Subcutaneous abdominal adipose tissue (tissue), 5 donors: ENCODE measurements at regions not wholly inside any gene's neighbourhood (a gene's known extent, or its start where the extent isn't known, plus 50 kb on each side); places are given as distances from the start of the nearest gene placed in this dataset.

Experiments
- H3K27ac ChIP-seq: one replicate; pipeline ENCODE4 v1.7.0; 2013; ENCODE audit warnings: low read depth, mild to moderate bottlenecking, inconsistent platforms, low read length, moderate library complexity
- H3K27me3 ChIP-seq, 5 donors: one replicate each; pipeline ENCODE4 v1.7.0; 2013; ENCODE audit warnings: low read length in 5 of 5, inconsistent platforms in 1 of 5; ENCODE audit not compliant: control insufficient read depth in 5 of 5, insufficient read depth in 4 of 5
- H3K36me3 ChIP-seq, 5 donors: one replicate each; pipeline ENCODE4 v1.7.0; 2013; ENCODE audit warnings: low read length in 5 of 5; ENCODE audit not compliant: control insufficient read depth in 5 of 5, insufficient read depth in 5 of 5
- H3K4me1 ChIP-seq, 5 donors: one replicate each; pipeline ENCODE4 v1.7.0; 2013; ENCODE audit warnings: low read length in 5 of 5, mild to moderate bottlenecking in 3 of 5, moderate library complexity in 1 of 5; ENCODE audit not compliant: control insufficient read depth in 5 of 5, insufficient read depth in 5 of 5
- H3K4me3 ChIP-seq, 5 donors: one replicate each; pipeline ENCODE4 v1.7.0; 2013; ENCODE audit warnings: low read length in 5 of 5, low read depth in 1 of 5
- H3K9ac ChIP-seq, 5 donors: one replicate each; pipeline ENCODE4 v1.7.0; 2013; ENCODE audit warnings: low read length in 5 of 5, mild to moderate bottlenecking in 4 of 5, moderate library complexity in 3 of 5
- H3K9me3 ChIP-seq, 5 donors: one replicate each; pipeline ENCODE4 v1.7.0; 2013; ENCODE audit warnings: low read length in 5 of 5; ENCODE audit not compliant: control insufficient read depth in 5 of 5
- donor health status: healthy.
- donor health status: healthy.
- donor health status: healthy.
- donor health status: healthy.
- donor health status: healthy.

DNA sequence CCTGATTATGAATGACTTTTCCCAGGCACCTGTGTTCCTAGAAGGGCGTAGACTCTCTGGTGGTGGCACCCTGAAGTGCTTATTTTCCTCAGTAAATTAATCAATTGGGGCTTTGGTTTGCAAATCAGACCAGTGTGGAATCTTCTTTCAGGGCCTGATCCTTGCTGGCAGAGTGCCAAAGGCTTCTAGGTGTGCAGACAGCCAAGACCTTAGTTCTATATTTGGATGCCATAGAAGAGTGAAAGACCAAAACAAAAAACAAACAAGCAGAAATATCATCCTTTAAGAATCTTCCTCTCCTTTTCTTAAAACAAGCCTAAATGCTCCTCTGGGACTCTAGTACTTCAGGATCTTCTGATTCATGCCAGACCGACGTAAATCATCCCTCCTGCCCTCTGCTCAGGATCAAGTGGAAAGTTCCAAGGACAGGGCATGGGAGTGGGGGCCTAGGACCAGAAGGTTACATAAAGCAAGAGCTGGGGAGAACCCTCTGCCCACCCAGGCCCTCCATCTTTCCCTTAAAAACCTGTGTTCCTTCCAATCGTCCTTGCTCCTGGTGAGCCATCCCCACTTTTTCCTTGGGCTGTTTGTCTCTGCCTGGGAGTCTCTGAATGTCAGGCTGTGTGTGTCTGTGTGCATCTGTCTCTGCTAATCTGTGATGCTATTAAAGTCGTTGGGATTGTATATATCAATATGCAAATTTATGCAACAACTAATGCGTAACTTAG lies 70.5 kb upstream of the MYLIP start:
- Histone ChIP-seq H3K4me3 (no peak overlapping the region), H3K9me3 (no peaks in the 10 kb centered on the region), H3K9ac (no peak overlapping the region), H3K4me1 (peaks cover 0 to 7% (median 4%) of the 10 kb centered on the region in 5 donors), H3K27ac (no peak overlapping the region), H3K36me3 (no peaks in the 10 kb centered on the region), H3K27me3 (no peaks in the 10 kb centered on the region)

- no peak overlapping the region for H3K4me3 ChIP-seq
- H3K9me3 ChIP-seq: no peaks in the 10 kb centered on the region
- H3K9ac ChIP-seq: no peak overlapping the region
- H3K4me1 ChIP-seq: peaks cover 0 to 8% (median 4%) of the 10 kb centered on the region in 5 donors
- H3K36me3 ChIP-seq: no peaks in the 10 kb centered on the region
- H3K27me3 ChIP-seq: no peaks in the 10 kb centered on the region
- H3K27ac ChIP-seq: no peak overlapping the region
Observed at GRCh38 chr6:16057446-16057845, 71.4 kb upstream of the MYLIP start.

DNA sequence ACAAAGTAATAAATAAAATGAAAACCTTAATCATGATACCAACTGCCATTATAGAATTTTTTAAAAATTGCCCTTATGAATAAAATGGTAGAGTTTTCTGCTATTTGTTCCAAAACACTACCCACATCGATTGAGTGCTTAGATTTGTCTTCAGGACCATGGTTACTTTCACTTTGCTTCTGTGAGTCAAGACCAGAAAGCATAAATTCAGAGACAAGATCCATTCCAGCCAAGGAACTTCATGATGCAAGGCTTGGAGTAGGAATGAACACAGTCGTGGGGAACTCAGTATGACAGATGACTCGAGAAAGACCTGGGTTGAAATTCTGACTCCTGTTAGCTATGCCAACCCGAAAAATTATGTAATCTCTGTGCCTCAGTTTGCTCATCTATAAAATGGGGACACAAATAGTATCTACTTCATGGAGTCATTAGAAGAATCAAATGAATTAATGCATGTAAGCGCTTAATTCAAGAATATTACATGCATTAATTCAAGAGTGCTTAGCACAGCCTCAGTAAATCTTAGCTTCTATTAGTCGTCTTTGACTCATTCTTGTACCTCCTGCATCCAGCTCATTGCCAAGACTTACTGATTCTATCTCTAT lies 72.5 kb upstream of the MYLIP start:
- H3K27me3 ChIP-seq: no peaks in the 10 kb centered on the region
- H3K36me3 ChIP-seq: no peaks in the 10 kb centered on the region
- no peak overlapping the region for H3K27ac ChIP-seq
- no peaks in the 10 kb centered on the region for H3K9me3 ChIP-seq
- no peak overlapping the region for H3K4me3 ChIP-seq
- H3K4me1 ChIP-seq: peaks cover 0 to 16% (median 4%) of the 10 kb centered on the region in 5 donors
- no peak overlapping the region for H3K9ac ChIP-seq

DNA sequence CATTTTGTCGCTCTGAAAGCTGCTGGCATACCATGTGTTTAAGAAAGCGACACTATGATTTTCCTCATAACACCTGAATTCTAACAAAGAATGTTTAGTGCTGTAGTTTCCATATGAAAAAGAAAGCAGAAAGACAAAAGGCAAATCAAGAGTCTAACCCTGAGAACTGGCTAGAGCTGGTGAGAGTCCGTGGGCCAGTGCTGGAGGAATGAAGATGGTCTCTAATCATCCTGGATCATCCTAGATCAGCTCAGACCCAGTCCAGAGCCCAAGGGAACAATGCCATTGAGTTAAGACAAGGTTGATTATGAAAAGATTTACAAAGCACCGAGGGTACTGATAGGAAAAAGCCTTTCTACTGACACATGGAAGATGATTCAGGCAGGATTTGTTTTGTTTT lies 73.0 kb upstream of the MYLIP start:
- no peak overlapping the region for H3K27ac ChIP-seq
- H3K4me3 ChIP-seq: no peak overlapping the region
- no peaks in the 10 kb centered on the region for H3K27me3 ChIP-seq
- H3K4me1 ChIP-seq: peaks cover 0 to 16% (median 4%) of the 10 kb centered on the region in 5 donors
- H3K36me3 ChIP-seq: no peaks in the 10 kb centered on the region
- H3K9me3 ChIP-seq: no peaks in the 10 kb centered on the region
- no peak overlapping the region for H3K9ac ChIP-seq

DNA sequence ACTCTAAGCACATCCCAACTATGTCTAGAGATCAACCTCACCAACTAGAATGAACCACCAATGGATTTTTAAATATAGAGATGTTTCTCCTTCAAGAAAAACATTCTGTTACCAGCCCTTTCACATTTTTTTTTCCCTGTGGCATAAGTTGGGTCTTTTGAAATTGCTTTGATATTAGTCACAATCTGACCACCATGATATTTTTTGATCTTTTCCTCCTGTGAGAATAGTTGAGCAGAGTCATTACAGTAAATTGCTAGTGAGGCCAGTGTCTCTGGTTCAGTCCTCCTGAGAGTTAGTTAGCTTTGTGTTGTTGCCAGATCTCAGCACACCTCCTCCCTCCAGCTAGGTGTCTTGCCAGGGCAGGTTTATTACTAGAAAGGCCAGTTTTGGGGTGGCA lies 79.7 kb upstream of the MYLIP start:
- no peaks in the 10 kb centered on the region for H3K27me3 ChIP-seq
- H3K4me1 ChIP-seq: peaks cover under 1 to 15% (median 4%) of the 10 kb centered on the region in 5 donors
- no peak overlapping the region for H3K27ac ChIP-seq
- H3K9me3 ChIP-seq: no peaks in the 10 kb centered on the region
- no peak overlapping the region for H3K4me3 ChIP-seq
- no peak overlapping the region for H3K9ac ChIP-seq
- H3K36me3 ChIP-seq: no peaks in the 10 kb centered on the region

- Histone ChIP-seq H3K27me3 (no peaks in the 10 kb centered on the region), H3K27ac (no peak overlapping the region), H3K4me1 (peaks cover 7 to 24% (median 13%) of the 10 kb centered on the region in 5 donors), H3K36me3 (no peaks in the 10 kb centered on the region), H3K9me3 (no peaks in the 10 kb centered on the region), H3K9ac (no peak overlapping the region), H3K4me3 (no peak overlapping the region)
Observed at GRCh38 chr6:16048221-16048620, 80.7 kb upstream of the MYLIP start.

DNA sequence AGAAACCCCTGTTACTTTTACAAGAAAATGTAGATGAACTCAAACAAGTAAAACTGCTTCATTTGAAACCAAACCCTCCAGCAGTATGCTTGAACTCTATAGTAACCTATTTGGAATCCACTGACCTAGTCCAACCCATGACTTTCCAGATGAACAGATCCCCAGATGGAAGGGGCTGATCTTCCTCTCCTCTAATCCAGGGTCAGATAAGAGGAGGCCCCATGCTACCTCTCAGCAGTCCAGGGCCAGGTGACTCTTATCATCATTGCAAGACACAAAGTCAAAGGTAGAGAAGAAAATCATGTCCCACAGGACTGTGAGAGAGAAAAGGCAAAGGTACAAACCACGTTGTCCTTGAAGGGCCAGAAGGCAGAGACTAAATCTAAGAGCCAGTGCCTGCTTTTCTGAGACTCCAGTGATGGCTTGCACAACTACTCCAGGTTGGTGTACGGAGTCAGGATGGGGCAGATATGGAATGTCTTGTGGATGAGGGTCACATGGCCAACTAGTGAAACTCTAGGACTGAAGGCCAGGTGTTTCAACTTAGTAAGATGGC lies 81.4 kb upstream of the MYLIP start:
- Histone ChIP-seq H3K36me3 (no peaks in the 10 kb centered on the region), H3K27me3 (no peaks in the 10 kb centered on the region), H3K4me1 (peaks cover 7 to 30% (median 16%) of the 10 kb centered on the region in 5 donors), H3K27ac (no peak overlapping the region), H3K9me3 (no peaks in the 10 kb centered on the region), H3K9ac (no peak overlapping the region), H3K4me3 (no peak overlapping the region)

DNA sequence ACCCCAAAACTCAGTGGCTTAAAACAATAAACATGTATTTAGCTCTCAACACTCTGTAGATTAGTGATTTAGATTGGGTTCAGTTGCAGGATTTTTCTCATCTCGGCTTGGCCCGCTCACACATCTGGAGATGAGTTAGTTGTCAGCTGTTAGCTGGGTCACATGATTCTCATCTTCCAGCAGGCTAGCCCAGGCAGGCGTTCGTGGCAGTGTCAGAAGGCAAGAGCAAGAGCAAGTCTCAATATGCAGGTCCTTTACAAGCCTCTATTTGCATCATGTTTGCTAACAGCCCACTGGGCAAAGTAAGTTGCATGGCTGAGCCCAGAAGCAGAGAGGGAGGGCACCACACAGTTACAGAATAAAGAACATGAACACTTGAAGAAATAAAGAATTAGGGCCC lies 83.6 kb upstream of the MYLIP start:
- Histone ChIP-seq H3K27ac (no peak overlapping the region), H3K36me3 (no peaks in the 10 kb centered on the region), H3K9ac (no peak overlapping the region), H3K27me3 (no peaks in the 10 kb centered on the region), H3K4me3 (no peak overlapping the region), H3K4me1 (peaks cover 7 to 21% (median 16%) of the 10 kb centered on the region in 5 donors), H3K9me3 (no peaks in the 10 kb centered on the region)

DNA sequence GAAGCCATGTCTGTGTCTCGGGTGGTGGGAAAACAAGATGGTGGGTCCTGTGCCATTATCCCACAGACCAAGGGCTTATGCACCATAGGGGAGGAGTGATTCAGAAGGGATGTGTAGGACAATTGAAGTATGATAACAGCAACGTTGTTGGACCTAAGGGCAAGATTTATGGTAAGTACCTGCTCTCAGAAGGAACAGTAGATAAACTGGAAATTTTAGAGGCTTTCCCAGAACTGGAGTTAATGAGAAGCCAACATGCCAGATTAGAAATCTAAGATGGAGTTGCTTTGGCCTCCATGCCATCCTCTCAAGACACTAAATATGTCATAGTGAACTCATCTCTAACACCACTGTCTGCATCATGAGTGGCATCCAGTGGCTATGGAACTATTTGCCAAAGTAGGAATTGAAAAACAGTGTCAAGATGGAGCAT lies 84.7 kb upstream of the MYLIP start:
- H3K27ac ChIP-seq: peak overlapping the region; percentile 84
- peak overlapping the region in 1 of 5 donors; percentile 13 for H3K4me3 ChIP-seq
- H3K9ac ChIP-seq: no peak overlapping the region
- H3K27me3 ChIP-seq: no peaks in the 10 kb centered on the region
- H3K9me3 ChIP-seq: no peaks in the 10 kb centered on the region
- H3K36me3 ChIP-seq: no peaks in the 10 kb centered on the region
- H3K4me1 ChIP-seq: peaks cover 7 to 21% (median 16%) of the 10 kb centered on the region in 5 donors
